HCT116 (cell line): ENCODE measurements at regions not wholly inside any gene's neighbourhood (a gene's known extent, or its start where the extent isn't known, plus 50 kb on each side); places are given as distances from the start of the nearest gene placed in this dataset.

Experiments
- CTCF ChIP-seq, 3 experiments: fragments of 200-600 bp in 1 of 3; sonication (generic) in 1 of 3; IDR thresholded peaks in 2 of 3; conservative IDR thresholded peaks in 1 of 3; 2 replicates each; pipeline ENCODE4 v1.5.1; 2012 to 2017; ENCODE audit warnings: low read depth in 2 of 3, low read length in 2 of 3, antibody characterized with exemption in 1 of 3, borderline replicate concordance in 1 of 3, control low read depth in 1 of 3, mild to moderate bottlenecking in 1 of 3, mixed read lengths in 1 of 3, mixed run types in 1 of 3, moderate library complexity in 1 of 3; ENCODE audit not compliant: insufficient read depth in 1 of 3
- EGR1 ChIP-seq: IDR thresholded peaks from 2 replicates; pipeline ENCODE4 v1.6.1; 2012; ENCODE audit warnings: low read depth
- EZH2 ChIP-seq: fragments of 200-600 bp; sonication (generic); IDR thresholded peaks from 2 replicates; pipeline ENCODE4 v1.6.1; 2017; ENCODE audit warnings: antibody characterized with exemption, mixed run types
- POLR2A ChIP-seq: IDR thresholded peaks from 2 replicates; pipeline ENCODE4 v1.7.0; 2011; ENCODE audit warnings: borderline replicate concordance; ENCODE audit not compliant: insufficient read depth, insufficient read length; ENCODE audit errors: extremely low read depth
- POLR2AphosphoS5 ChIP-seq: IDR thresholded peaks from 2 replicates; pipeline ENCODE4 v1.6.1; 2011; ENCODE audit warnings: mild to moderate bottlenecking, low read depth, low read length, moderate library complexity
- YY1 ChIP-seq: IDR thresholded peaks from 2 replicates; pipeline ENCODE4 v1.6.1; 2011; ENCODE audit warnings: low read length, low read depth, moderate library complexity, mild to moderate bottlenecking; ENCODE audit not compliant: insufficient replicate concordance; ENCODE audit errors: extremely low read depth

- TF ChIP-seq CTCF (IDR thresholded peaks at IDR 0.05 in 2 of 3, conservative IDR thresholded peaks at IDR 0.05 in 1 of 3; ENCODE audit: borderline replicate concordance in 1 of 3, insufficient read depth in 1 of 3, low read depth in 2 of 3, low read length in 2 of 3) (no peak), POLR2A (no peak), EZH2 (no peak), POLR2AphosphoS5 (no peak), YY1 (no peak), EGR1 (no peak)
These were observed 519.7 kb downstream of the DIPK2A start for GRCh38 chr3:144491333-144491732.
